Transverse colon (tissue), 4 donors: ENCODE measurements at regions not wholly inside any gene's neighbourhood (a gene's known extent, or its start where the extent isn't known, plus 50 kb on each side); places are given as distances from the start of the nearest gene placed in this dataset.

ENCODE experiments used
- DNase-seq: peaks from one replicate; pipeline ENCODE4 v3.0.0-alpha.2; 2019
- H3K27ac ChIP-seq, 4 donors: fragments of 200-600 bp; sonication (generic); 2 replicates each; pipeline ENCODE4 v1.5.1; 2016 to 2018; ENCODE audit warnings: inconsistent platforms in 4 of 4
- H3K27me3 ChIP-seq: fragments of 200-600 bp; sonication (generic); 2 replicates; pipeline ENCODE4 v1.5.1; 2017; ENCODE audit warnings: inconsistent platforms
- H3K36me3 ChIP-seq, 4 donors: fragments of 200-600 bp; sonication (generic); 2 replicates each; pipeline ENCODE4 v1.5.1; 2017 to 2019; ENCODE audit warnings: inconsistent platforms in 4 of 4
- H3K4me1 ChIP-seq, 4 donors: fragments of 200-600 bp; sonication (generic); 2 replicates each; pipeline ENCODE4 v1.5.1; 2017 to 2020; ENCODE audit warnings: inconsistent platforms in 4 of 4
- H3K4me3 ChIP-seq, 4 donors: fragments of 200-600 bp; sonication (generic); 1 replicate in 1 of 4; 2 replicates in 3 of 4; pipeline versions ENCODE4 v1.5.1 to v1.6.1; 2017 to 2019; ENCODE audit warnings: inconsistent platforms in 4 of 4
- H3K9me3 ChIP-seq, 2 donors: fragments of 200-600 bp; sonication (generic); 2 replicates each; pipeline ENCODE4 v1.5.1; 2017 to 2019; ENCODE audit warnings: inconsistent platforms in 2 of 2
- CTCF ChIP-seq, 5 experiments: fragments of 200-600 bp in 3 of 5; fragments of 450-650 bp in 2 of 5; sonication (generic) in 3 of 5; IDR thresholded peaks; 1 replicate in 2 of 5; 2 replicates in 3 of 5; pipeline ENCODE4 v1.5.1; 2016 to 2017; ENCODE audit warnings: antibody characterized with exemption in 5 of 5, inconsistent platforms in 3 of 5, mild to moderate bottlenecking in 2 of 5, moderate library complexity in 1 of 5
- EP300 ChIP-seq: sonication (generic); formaldehyde crosslinking; IDR thresholded peaks from one replicate; pipeline ENCODE4 v1.6.1; 2017; ENCODE audit warnings: antibody characterized with exemption, low read depth
- POLR2A ChIP-seq: fragments of 450-650 bp; IDR thresholded peaks from one replicate; pipeline ENCODE4 v1.6.1; 2016; ENCODE audit warnings: antibody characterized with exemption, mild to moderate bottlenecking, moderate library complexity
- POLR2AphosphoS5 ChIP-seq, 3 donors: sonication (generic); formaldehyde crosslinking; IDR thresholded peaks; one replicate each; pipeline ENCODE4 v1.6.1; 2016; ENCODE audit warnings: antibody characterized with exemption in 3 of 3
- WGBS, 2 donors: methylation state at CpG; one replicate each; pipeline ENCODE4 v1.1.5; 2018; ENCODE audit warnings: low coverage in 1 of 2; 5-methylcytosine and 5-hydroxymethylcytosine counted together
- in situ Hi-C, 4 donors: fragments of 200-750 bp; cut with MboI; loops; one replicate each; pipeline versions ENCODE4 v1.15.0 to v1.15.1; 2017; ENCODE audit warnings: low sequenced_read_pairs in 3 of 4, low pct_ligation_motif_present in 1 of 4, low pct_unique_long_range_greater_than_20kb in 1 of 4
- intact Hi-C: fragments of 100-400 bp; cut with DNase I; formaldehyde crosslinking; loops from one replicate; pipeline ENCODE4 v1.15.1; 2023; ENCODE audit warnings: low total_unique reads

- TF ChIP-seq CTCF (IDR thresholded peaks at IDR 0.05) (no peak), POLR2AphosphoS5 (IDR thresholded peaks at IDR 0.05) (no peak)
- DNase-seq, result no peak
- intact Hi-C loops (no loop called here), in situ Hi-C loops (no loop called here)
- 33 to 50% methylated on average over 1 of the region's 1 CpG for WGBS, 2 donors
- Histone ChIP-seq H3K27me3 (no peaks in the 10 kb centered on the region), H3K9me3 (no peaks in the 10 kb centered on the region), H3K4me3 (no peak overlapping the region), H3K36me3 (no peaks in the 10 kb centered on the region), H3K4me1 (no peaks in the 10 kb centered on the region), H3K27ac (no peak overlapping the region)
These were observed 280.7 kb downstream of the SLITRK1 start for GRCh38 chr13:83601539-83601938.

GRCh38 chr13:83592095-83592494, 290.2 kb downstream of the SLITRK1 start:
- Histone ChIP-seq H3K27ac (no peak overlapping the region), H3K9me3 (no peaks in the 10 kb centered on the region), H3K4me1 (no peaks in the 10 kb centered on the region), H3K4me3 (no peak overlapping the region), H3K36me3 (no peaks in the 10 kb centered on the region), H3K27me3 (no peaks in the 10 kb centered on the region)
- no peak for TF ChIP-seq EP300
- no peak for TF ChIP-seq POLR2A
- no peak for TF ChIP-seq POLR2AphosphoS5 (IDR thresholded peaks at IDR 0.05)
- no peak for TF ChIP-seq CTCF (IDR thresholded peaks at IDR 0.05)
- intact Hi-C loops (no loop called here), in situ Hi-C loops (no loop called here)
- no peak for DNase-seq

- H3K36me3 ChIP-seq, result no peaks in the 10 kb centered on the region
- no peak for DNase-seq
- TF ChIP-seq POLR2AphosphoS5 (IDR thresholded peaks at IDR 0.05) (no peak), POLR2A (no peak), CTCF (IDR thresholded peaks at IDR 0.05) (no peak), EP300 (no peak)
- no peaks in the 10 kb centered on the region for H3K4me1 ChIP-seq
- no peaks in the 10 kb centered on the region for H3K27me3 ChIP-seq
- no peak overlapping the region for H3K4me3 ChIP-seq
- H3K27ac ChIP-seq, result no peak overlapping the region
- 67 to 83% methylated on average over 1 of the region's 1 CpG for WGBS, 2 donors
- in situ Hi-C loops (no loop called here), intact Hi-C loops (no loop called here)
- no peaks in the 10 kb centered on the region for H3K9me3 ChIP-seq
These were observed 292.5 kb downstream of the SLITRK1 start for GRCh38 chr13:83589814-83590213.

- no peak overlapping the region for H3K4me3 ChIP-seq
- H3K27ac ChIP-seq, result no peak overlapping the region
- in situ Hi-C loops, result no loop called here
- 89 to 100% methylated on average over 2 of the region's 2 CpGs for WGBS, 2 donors
- H3K4me1 ChIP-seq, result no peaks in the 10 kb centered on the region
- DNase-seq, result no peak
- H3K9me3 ChIP-seq, result no peaks in the 10 kb centered on the region
- H3K27me3 ChIP-seq, result no peaks in the 10 kb centered on the region
- no peak for TF ChIP-seq POLR2A
- TF ChIP-seq EP300, result no peak
- no peak for TF ChIP-seq POLR2AphosphoS5 (IDR thresholded peaks at IDR 0.05)
- TF ChIP-seq CTCF (IDR thresholded peaks at IDR 0.05), result no peak
- intact Hi-C loops, result no loop called here
- H3K36me3 ChIP-seq, result no peaks in the 10 kb centered on the region
These were observed 305.1 kb downstream of the SLITRK1 start for GRCh38 chr13:83577183-83577582.
